SU-DHL-6 (cell line): ENCODE measurements at regions not wholly inside any gene's neighbourhood (a gene's known extent, or its start where the extent isn't known, plus 50 kb on each side); places are given as distances from the start of the nearest gene placed in this dataset.

Source experiments
- H2AFZ ChIP-seq: fragments of 200-600 bp; sonication (generic); 2 replicates; pipeline ENCODE4 v1.6.1; 2014; ENCODE audit warnings: low read depth, mild to moderate bottlenecking, moderate library complexity, mixed read lengths, antibody characterized with exemption, low read length; ENCODE audit not compliant: severe bottlenecking
- H3F3A ChIP-seq: fragments of 200-600 bp; shearing (Covaris generic); 2 replicates; pipeline ENCODE4 v1.6.0; 2016; ENCODE audit warnings: antibody characterized with exemption, mild to moderate bottlenecking; ENCODE audit not compliant: insufficient read depth
- H3K27ac ChIP-seq: fragments of 200-600 bp; sonication (generic); 2 replicates; pipeline ENCODE4 v1.5.1; 2016; ENCODE audit warnings: low read depth, mild to moderate bottlenecking, low read length, moderate library complexity, mixed read lengths
- H3K27me3 ChIP-seq: fragments of 200-600 bp; sonication (generic), shearing (Covaris generic); 2 replicates; pipeline ENCODE4 v1.6.0; 2014; ENCODE audit warnings: mild to moderate bottlenecking, low read length
- H3K36me3 ChIP-seq: fragments of 200-600 bp; sonication (generic); 2 replicates; pipeline ENCODE4 v1.6.1; 2014; ENCODE audit warnings: mild to moderate bottlenecking, low read length, mixed read lengths
- H3K4me2 ChIP-seq: fragments of 300-600, 200-600 bp; shearing (Covaris generic), sonication (generic); 2 replicates; pipeline ENCODE4 v1.6.0; 2014; ENCODE audit warnings: low read length, low read depth, mild to moderate bottlenecking; ENCODE audit not compliant: poor library complexity, severe bottlenecking
- H3K4me3 ChIP-seq: fragments of 200-600 bp; sonication (generic); 2 replicates; pipeline ENCODE4 v1.5.1; 2014; ENCODE audit warnings: antibody characterized with exemption, low read length, mild to moderate bottlenecking, mixed read lengths; ENCODE audit not compliant: insufficient read depth, poor library complexity, severe bottlenecking
- H3K79me2 ChIP-seq: fragments of 200-600 bp; sonication (generic); 2 replicates; pipeline ENCODE4 v1.6.1; 2014; ENCODE audit warnings: mild to moderate bottlenecking, low read length, moderate library complexity; ENCODE audit not compliant: insufficient read depth
- H3K9ac ChIP-seq: fragments of 200-600 bp; sonication (generic); 2 replicates; pipeline ENCODE4 v1.7.0; 2014; ENCODE audit warnings: mild to moderate bottlenecking, low read length
- H3K9me2 ChIP-seq: fragments of 200-600 bp; sonication (generic); replicated peaks from 2 replicates; pipeline ENCODE4 v1.6.1; 2014; ENCODE audit warnings: low read length; ENCODE audit not compliant: insufficient read depth
- H3K9me3 ChIP-seq: fragments of 200-600 bp; sonication (generic); 2 replicates; pipeline ENCODE4 v1.6.1; 2014; ENCODE audit warnings: low read length, mixed read lengths; ENCODE audit not compliant: insufficient read depth
- H4K20me1 ChIP-seq: fragments of 200-600 bp; sonication (generic); 2 replicates; pipeline ENCODE4 v1.6.1; 2014; ENCODE audit warnings: low read depth, mild to moderate bottlenecking, antibody characterized with exemption, low read length, moderate library complexity, mixed read lengths
- EZH2phosphoT487 ChIP-seq: fragments of 200-600 bp; sonication (generic), shearing (Covaris generic); conservative IDR thresholded peaks from 2 replicates; pipeline ENCODE4 v1.6.1; 2018; ENCODE audit warnings: mild to moderate bottlenecking, antibody characterized with exemption, low read length, moderate library complexity, mixed read lengths
- TF ChIP-seq, protein P1 (sequence below): fragments of 200-600 bp; sonication (generic); IDR thresholded peaks from one replicate; pipeline ENCODE4 v1.5.1; 2017; ENCODE audit warnings: antibody characterized with exemption, mild to moderate bottlenecking, low read length, moderate library complexity; ENCODE audit not compliant: insufficient read depth, poor library complexity, severe bottlenecking

- no peaks in the 10 kb centered on the region for H3K9me3 ChIP-seq
- no peak overlapping the region for H3K27ac ChIP-seq
- H3K4me3 ChIP-seq = no peak overlapping the region
- no peaks in the 10 kb centered on the region for H3K79me2 ChIP-seq
- no peaks in the 10 kb centered on the region for H3K36me3 ChIP-seq
- H3K27me3 ChIP-seq = no peaks in the 10 kb centered on the region
- H3K9me2 ChIP-seq = no peaks in the 10 kb centered on the region
- H3F3A ChIP-seq = no peaks in the 10 kb centered on the region
- H3K9ac ChIP-seq = no peak overlapping the region
- TF ChIP-seq, protein P1, sequence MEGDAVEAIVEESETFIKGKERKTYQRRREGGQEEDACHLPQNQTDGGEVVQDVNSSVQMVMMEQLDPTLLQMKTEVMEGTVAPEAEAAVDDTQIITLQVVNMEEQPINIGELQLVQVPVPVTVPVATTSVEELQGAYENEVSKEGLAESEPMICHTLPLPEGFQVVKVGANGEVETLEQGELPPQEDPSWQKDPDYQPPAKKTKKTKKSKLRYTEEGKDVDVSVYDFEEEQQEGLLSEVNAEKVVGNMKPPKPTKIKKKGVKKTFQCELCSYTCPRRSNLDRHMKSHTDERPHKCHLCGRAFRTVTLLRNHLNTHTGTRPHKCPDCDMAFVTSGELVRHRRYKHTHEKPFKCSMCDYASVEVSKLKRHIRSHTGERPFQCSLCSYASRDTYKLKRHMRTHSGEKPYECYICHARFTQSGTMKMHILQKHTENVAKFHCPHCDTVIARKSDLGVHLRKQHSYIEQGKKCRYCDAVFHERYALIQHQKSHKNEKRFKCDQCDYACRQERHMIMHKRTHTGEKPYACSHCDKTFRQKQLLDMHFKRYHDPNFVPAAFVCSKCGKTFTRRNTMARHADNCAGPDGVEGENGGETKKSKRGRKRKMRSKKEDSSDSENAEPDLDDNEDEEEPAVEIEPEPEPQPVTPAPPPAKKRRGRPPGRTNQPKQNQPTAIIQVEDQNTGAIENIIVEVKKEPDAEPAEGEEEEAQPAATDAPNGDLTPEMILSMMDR = no peak
- no peak for TF ChIP-seq EZH2phosphoT487
- no peak overlapping the region for H3K4me2 ChIP-seq
- H4K20me1 ChIP-seq = no peaks in the 10 kb centered on the region
- no peak overlapping the region for H2AFZ ChIP-seq
These were observed 247.5 kb downstream of the KLF6 start for GRCh38 chr10:3537518-3537917.

GRCh38 chr10:3535001-3535400 lies 250.0 kb downstream of the KLF6 start:
- H3K36me3 ChIP-seq = no peaks in the 10 kb centered on the region
- no peaks in the 10 kb centered on the region for H3K9me2 ChIP-seq
- H3K9ac ChIP-seq = no peak overlapping the region
- no peaks in the 10 kb centered on the region for H3K27me3 ChIP-seq
- H2AFZ ChIP-seq = no peak overlapping the region
- TF ChIP-seq, protein P1 = no peak
- TF ChIP-seq EZH2phosphoT487 = no peak
- no peaks in the 10 kb centered on the region for H3F3A ChIP-seq
- no peak overlapping the region for H3K27ac ChIP-seq
- H3K79me2 ChIP-seq = no peaks in the 10 kb centered on the region
- no peaks in the 10 kb centered on the region for H4K20me1 ChIP-seq
- H3K9me3 ChIP-seq = no peaks in the 10 kb centered on the region
- no peak overlapping the region for H3K4me3 ChIP-seq
- no peak overlapping the region for H3K4me2 ChIP-seq

DNA sequence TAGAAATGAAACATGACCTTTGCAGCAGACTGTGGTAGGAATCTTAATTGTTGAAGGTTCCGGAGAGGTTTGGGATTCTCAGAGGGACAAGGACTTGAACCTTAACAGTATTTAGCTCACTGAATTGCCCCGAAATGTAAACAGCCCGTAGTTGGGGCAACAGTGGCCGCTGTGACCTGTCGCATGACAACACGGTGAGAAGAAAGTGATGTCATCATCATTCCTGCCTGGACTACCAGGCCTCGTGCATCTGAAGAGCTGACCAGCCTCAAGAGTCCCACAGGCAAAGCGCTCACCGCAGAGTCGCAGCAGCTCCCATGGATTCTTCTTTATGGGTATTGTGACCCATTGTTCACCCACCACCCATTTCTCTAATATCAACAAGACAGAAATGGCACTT lies 250.6 kb downstream of the KLF6 start:
- H3K4me2 ChIP-seq = no peak overlapping the region
- H3K4me3 ChIP-seq = no peak overlapping the region
- no peak overlapping the region for H3K9ac ChIP-seq
- TF ChIP-seq, protein P1 = no peak
- TF ChIP-seq EZH2phosphoT487 = no peak
- no peaks in the 10 kb centered on the region for H3K36me3 ChIP-seq
- no peak overlapping the region for H3K27ac ChIP-seq
- H3K9me3 ChIP-seq = no peaks in the 10 kb centered on the region
- H3K79me2 ChIP-seq = no peaks in the 10 kb centered on the region
- H2AFZ ChIP-seq = no peak overlapping the region
- no peaks in the 10 kb centered on the region for H3K27me3 ChIP-seq
- no peaks in the 10 kb centered on the region for H3K9me2 ChIP-seq
- H4K20me1 ChIP-seq = no peaks in the 10 kb centered on the region
- no peaks in the 10 kb centered on the region for H3F3A ChIP-seq
